Endothelial cell (in vitro differentiated cells): ENCODE measurements at regions not wholly inside any gene's neighbourhood (a gene's known extent, or its start where the extent isn't known, plus 50 kb on each side); places are given as distances from the start of the nearest gene placed in this dataset.
A peak's percentile ranks its signal among the peaks of the same experiment; 100 is the strongest.
"Not testable (repeated sequence)": the region's sequence is repeated elsewhere in the genome, so short reads cannot be mapped to it uniquely, and the experiment has no call there.

Experiments used
- DNase-seq: peaks from one replicate; pipeline ENCODE4 v3.0.0; 2021; ENCODE audit warnings: low spot score
- H3K27ac Mint-ChIP-seq: one replicate; pipeline ENCODE4 v1.8.0; 2021; ENCODE audit warnings: mixed read lengths, inconsistent platforms; ENCODE audit not compliant: unreplicated experiment
- H3K27me3 Mint-ChIP-seq: one replicate; pipeline ENCODE4 v1.8.0; 2021; ENCODE audit warnings: mild to moderate bottlenecking, moderate library complexity, mixed read lengths, inconsistent platforms; ENCODE audit not compliant: unreplicated experiment
- H3K36me3 Mint-ChIP-seq: one replicate; pipeline ENCODE4 v1.8.0; 2021; ENCODE audit warnings: mild to moderate bottlenecking, low read depth, mixed read lengths, inconsistent platforms; ENCODE audit not compliant: unreplicated experiment
- H3K4me1 Mint-ChIP-seq: one replicate; pipeline ENCODE4 v1.8.0; 2021; ENCODE audit warnings: mild to moderate bottlenecking, mixed read lengths, inconsistent platforms; ENCODE audit not compliant: unreplicated experiment
- H3K4me3 Mint-ChIP-seq: one replicate; pipeline ENCODE4 v1.8.0; 2021; ENCODE audit warnings: mild to moderate bottlenecking, mixed read lengths, inconsistent platforms; ENCODE audit not compliant: unreplicated experiment
- H3K9me3 Mint-ChIP-seq: one replicate; pipeline ENCODE4 v1.8.0; 2021; ENCODE audit warnings: mixed read lengths, inconsistent platforms; ENCODE audit not compliant: unreplicated experiment
- TF ChIP-seq, protein P1 (sequence below): fragments of 200-600 bp; sonication (generic); IDR thresholded peaks from one replicate; pipeline ENCODE4 v1.5.0; 2021; ENCODE audit warnings: antibody characterized with exemption; ENCODE audit not compliant: unreplicated experiment

DNA sequence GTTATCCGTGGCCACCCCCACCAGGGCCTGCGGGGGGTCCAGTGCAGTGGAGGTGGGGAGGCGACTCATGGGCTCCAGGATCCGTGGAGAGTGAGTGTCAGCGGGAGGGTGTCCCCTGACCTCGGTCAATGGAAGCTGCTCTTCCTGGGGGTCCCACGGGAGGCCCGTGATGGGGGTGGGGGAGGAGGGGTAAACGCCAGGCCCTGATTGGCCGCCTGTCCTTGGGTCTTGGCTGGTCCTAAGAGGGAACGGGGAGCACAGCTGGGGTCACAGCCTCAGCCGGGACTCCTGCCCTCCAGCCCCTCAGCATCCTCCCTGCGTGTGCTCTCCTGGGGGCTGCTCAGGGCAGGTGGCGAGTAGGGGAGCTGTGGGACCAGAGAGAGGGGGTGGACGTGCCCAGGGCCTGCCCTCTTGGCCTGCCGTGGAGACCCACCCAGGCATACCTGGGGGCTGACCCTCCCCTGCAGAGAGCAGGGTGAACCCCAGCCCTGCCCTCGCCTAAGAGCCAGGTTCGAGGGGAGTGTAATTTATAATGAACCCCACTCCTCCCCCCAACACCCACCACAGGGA, 184.6 kb downstream of the GOLGA6L6 start:
- H3K27me3 Mint-ChIP-seq = peaks cover 21% of the 10 kb centered on the region
- H3K36me3 Mint-ChIP-seq = peaks cover 10% of the 10 kb centered on the region
- H3K9me3 Mint-ChIP-seq = peaks cover 18% of the 10 kb centered on the region
- no peak for DNase-seq
- no peaks in the 10 kb centered on the region for H3K4me1 Mint-ChIP-seq
- TF ChIP-seq, protein P1, sequence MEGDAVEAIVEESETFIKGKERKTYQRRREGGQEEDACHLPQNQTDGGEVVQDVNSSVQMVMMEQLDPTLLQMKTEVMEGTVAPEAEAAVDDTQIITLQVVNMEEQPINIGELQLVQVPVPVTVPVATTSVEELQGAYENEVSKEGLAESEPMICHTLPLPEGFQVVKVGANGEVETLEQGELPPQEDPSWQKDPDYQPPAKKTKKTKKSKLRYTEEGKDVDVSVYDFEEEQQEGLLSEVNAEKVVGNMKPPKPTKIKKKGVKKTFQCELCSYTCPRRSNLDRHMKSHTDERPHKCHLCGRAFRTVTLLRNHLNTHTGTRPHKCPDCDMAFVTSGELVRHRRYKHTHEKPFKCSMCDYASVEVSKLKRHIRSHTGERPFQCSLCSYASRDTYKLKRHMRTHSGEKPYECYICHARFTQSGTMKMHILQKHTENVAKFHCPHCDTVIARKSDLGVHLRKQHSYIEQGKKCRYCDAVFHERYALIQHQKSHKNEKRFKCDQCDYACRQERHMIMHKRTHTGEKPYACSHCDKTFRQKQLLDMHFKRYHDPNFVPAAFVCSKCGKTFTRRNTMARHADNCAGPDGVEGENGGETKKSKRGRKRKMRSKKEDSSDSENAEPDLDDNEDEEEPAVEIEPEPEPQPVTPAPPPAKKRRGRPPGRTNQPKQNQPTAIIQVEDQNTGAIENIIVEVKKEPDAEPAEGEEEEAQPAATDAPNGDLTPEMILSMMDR = no peak
- no peak overlapping the region for H3K4me3 Mint-ChIP-seq
- no peak overlapping the region for H3K27ac Mint-ChIP-seq

DNA sequence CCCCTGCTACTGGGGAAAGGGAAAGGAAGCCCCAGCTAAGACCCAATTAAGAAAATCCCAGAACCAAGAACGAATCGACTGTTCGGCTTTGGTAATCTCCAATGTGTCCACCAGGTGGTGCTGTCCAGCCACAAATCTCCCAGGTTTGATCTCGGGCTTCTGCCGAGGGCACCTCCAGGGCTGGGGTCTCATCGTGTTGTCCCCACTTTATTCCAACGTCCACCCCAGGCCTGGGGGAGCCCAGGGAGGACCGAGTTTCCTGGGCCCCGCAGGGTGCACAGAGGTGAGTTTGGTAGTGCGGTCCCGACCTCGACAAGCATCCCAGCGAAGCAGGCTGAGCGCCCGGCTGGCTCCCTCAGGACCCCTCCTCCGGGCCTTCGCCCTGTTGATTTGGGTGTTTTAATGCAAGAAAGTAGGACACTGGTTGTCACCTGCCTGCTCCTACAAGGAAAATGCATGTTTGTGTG, 185.1 kb downstream of the GOLGA6L6 start:
- H3K4me3 Mint-ChIP-seq = peak overlapping the region; percentile 84
- peaks cover 18% of the 10 kb centered on the region for H3K9me3 Mint-ChIP-seq
- H3K27ac Mint-ChIP-seq = peak overlapping the region; percentile 20
- H3K4me1 Mint-ChIP-seq = no peaks in the 10 kb centered on the region
- H3K36me3 Mint-ChIP-seq = peaks cover 14% of the 10 kb centered on the region
- H3K27me3 Mint-ChIP-seq = peaks cover 26% of the 10 kb centered on the region
- TF ChIP-seq, protein P1 = peak; percentile 93
- no peak for DNase-seq

DNA sequence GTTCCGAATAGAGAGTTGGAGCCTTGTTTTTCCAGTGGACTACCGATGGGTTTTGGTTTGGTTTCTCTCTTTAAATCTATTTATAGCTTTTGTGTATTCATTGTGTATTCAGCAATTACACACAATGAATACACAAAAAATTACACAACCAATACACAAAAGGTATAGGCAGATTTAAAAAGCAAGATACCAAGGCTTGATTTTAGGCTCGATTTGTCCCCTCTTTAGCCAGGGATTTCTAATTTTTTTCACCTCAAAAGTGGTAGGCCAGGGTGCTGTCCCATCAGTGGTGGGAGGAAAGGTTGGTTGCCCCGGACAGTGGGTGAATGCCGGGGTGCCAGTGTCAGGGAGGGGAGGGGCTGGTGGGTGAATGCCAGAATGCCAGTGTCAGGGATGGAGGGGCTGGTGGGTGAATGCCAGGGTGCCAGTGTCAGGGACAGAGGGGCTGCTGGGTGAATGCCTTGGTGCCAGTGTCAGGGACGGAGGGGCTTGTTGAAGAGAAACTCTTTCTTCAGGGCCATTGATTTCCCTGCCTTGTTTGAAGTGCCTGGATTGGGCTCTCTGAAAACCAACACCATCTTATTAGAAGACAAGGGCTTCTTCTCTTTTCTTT, 186.2 kb downstream of the GOLGA6L6 start:
- no peak for DNase-seq
- Mint-ChIP-seq H3K27ac (peak overlapping the region; percentile 27), H3K27me3 (peaks cover 34% of the 10 kb centered on the region), H3K36me3 (peaks cover 25% of the 10 kb centered on the region), H3K4me3 (no peak overlapping the region), H3K9me3 (peaks cover 29% of the 10 kb centered on the region), H3K4me1 (no peaks in the 10 kb centered on the region)
- TF ChIP-seq, protein P1 = no peak

DNA sequence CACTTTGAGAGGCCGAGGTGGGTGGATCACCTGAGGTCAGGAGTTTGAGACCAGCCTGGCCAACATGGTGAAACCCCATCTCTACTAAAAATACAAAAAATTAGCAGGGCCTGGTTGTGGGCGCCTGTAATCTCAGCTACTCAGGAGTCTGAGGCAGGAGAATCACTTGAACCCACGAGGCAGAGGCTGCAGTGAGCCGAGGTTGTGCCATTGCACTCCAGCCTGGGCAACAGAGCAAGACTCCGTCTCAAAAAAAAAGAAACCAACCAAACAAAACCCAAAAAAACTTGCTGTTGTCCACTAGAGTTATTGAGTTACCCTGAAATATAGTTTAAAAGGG, 186.7 kb downstream of the GOLGA6L6 start:
- H3K27ac Mint-ChIP-seq, H3K4me1 Mint-ChIP-seq, DNase-seq, H3K4me3 Mint-ChIP-seq: not testable (repeated sequence)
- Mint-ChIP-seq H3K9me3 (peaks cover 35% of the 10 kb centered on the region), H3K27me3 (peaks cover 38% of the 10 kb centered on the region), H3K36me3 (peaks cover 28% of the 10 kb centered on the region)

DNA sequence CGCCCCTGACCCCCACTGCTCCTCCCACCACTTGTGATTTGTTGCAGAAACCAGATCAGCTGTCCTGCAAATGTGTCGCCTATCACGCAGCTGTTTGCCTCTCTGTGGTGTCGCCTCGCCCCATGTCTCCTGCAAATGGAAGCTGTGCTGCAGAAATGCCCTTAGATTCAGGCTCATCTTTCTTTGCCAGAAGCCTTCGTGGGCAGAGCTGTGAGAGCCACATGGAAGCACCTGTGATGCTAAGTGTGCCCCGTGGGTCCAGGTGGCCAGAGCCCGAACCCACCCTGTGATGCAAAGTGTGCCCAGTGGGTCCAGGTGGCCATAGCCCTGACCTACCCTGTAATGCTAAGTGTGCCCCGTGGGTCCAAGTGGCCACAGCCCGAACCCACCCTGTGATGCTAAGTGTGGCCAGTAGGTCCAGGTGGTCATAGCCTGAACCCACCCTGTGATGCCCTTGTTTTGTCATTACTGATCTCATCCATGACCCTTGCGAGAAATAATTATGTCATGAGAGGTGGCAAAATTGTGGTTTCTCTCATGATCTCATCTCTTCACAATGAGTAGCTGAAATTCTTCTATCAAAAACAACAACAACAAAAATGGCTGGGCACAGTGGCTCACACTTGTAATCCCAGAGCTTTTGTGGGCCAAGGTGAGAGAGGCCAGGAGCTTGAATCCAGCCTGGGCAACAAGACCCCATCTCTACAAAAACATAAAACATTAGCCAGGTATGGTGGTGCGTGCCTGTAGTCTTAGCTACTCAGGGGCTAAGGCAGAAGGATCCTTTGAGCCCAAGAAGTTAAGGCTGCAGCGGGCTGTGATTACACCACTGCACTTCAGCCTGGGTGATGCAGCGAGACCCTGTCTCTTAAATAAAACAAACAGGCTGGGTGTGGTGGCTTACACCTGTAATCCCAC, 187.4 kb downstream of the GOLGA6L6 start:
- TF ChIP-seq, protein P1 = no peak
- H3K27me3 Mint-ChIP-seq = peaks cover 42% of the 10 kb centered on the region
- no peak overlapping the region for H3K4me3 Mint-ChIP-seq
- H3K9me3 Mint-ChIP-seq = peaks cover 38% of the 10 kb centered on the region
- H3K27ac Mint-ChIP-seq = no peak overlapping the region
- DNase-seq = no peak
- H3K36me3 Mint-ChIP-seq = peaks cover 31% of the 10 kb centered on the region
- H3K4me1 Mint-ChIP-seq = no peaks in the 10 kb centered on the region
